ENCODE measurements at regions not wholly inside any gene's neighbourhood (a gene's known extent, or its start where the extent isn't known, plus 50 kb on each side); places are given as distances from the start of the nearest gene placed in this dataset.
"Not testable (repeated sequence)": the region's sequence is repeated elsewhere in the genome, so short reads cannot be mapped to it uniquely, and the experiment has no call there.

DNA sequence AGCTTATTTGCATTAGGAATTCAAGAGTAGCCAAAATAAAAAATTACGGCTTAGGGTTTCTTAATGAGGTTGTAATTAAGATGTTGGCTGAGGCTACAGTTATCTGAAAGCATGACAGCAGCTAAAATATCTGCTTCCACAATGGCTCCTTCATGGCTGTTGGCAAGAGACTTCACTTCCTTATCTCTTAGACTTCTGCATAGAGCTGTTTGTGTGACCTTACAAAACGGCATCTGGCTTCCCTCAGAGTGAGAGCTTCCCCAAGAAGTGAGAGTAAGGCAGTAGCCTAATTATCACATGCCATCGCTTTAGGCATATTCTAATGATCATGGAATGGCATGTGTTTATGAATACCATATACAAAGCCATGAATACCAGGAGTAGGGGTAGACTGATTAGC, 57.6 kb downstream of the CCDC59 start:
- peak; percentile 4 for DNase-seq

DNA sequence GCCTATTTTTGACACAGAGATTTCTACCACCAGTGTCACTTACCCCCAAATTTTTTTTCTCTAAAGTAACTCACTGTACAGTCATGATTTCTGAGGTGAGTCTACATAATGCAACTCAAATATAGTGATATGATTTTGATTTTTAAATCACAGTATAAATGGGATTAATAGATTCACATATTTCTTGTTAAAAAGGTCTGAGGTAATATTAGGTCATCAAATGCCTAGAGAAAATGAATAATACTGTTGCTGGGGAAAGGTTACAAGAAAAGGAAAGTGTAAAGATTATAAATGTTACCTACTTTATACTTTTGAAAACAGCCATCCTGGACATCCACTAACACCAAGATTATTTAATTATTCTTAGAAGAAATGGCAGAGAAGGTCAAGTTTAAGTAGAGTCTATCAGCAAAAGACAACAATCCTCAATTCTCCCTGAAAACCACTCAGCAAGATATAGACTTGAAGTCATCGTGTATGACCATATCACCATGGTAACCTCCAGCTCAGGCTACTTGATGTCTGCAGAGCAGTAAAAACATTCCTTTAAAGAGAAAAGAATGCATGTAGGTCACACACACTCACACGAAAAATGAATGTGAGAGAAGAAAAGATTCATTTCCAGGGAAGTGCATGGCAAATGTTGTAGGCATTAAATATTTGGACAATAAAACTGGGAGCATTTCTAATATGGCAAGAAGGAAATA, 58.7 kb downstream of the CCDC59 start:
- no peak for DNase-seq

DNA sequence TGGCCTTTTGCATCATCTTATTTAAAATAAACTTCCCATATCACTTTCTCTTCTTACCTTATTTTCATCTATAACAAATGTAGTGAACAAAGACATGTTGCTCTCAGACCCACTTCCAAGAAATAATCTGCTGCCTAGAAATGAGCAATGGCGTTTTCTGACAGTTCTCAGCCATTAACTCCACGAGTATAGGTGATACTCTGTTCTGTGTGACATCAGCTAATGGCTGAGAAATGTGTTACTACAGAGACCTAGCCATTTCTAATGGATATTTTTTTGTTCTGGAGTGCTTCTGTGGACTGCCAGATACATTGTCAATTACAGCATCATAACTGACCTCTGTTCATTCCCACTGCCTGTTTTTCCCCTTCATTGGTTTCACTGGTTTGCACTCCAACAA, 67.8 kb downstream of the CCDC59 start:
- no peak for DNase-seq

DNA sequence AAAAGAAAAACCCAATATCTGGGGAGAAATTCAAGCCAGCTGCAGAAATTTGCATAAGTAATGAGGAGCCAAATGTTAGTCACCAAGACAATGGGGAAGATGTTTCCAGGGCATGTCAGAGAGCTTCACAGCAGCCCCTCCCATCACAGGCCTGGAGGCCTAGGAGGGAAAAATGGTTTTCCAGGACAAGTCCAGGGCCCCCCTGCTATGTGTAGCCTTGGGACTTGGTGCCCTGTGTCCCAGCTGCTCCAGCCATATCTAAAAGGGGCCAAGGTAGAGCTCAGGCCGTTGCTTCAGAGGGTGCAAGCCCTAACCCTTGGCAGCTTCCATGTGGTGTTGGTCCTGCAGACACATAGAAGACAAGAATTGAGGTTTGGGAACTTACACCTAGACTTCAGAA, 76.9 kb downstream of the CCDC59 start:
- DNase-seq = not testable (repeated sequence)

DNA sequence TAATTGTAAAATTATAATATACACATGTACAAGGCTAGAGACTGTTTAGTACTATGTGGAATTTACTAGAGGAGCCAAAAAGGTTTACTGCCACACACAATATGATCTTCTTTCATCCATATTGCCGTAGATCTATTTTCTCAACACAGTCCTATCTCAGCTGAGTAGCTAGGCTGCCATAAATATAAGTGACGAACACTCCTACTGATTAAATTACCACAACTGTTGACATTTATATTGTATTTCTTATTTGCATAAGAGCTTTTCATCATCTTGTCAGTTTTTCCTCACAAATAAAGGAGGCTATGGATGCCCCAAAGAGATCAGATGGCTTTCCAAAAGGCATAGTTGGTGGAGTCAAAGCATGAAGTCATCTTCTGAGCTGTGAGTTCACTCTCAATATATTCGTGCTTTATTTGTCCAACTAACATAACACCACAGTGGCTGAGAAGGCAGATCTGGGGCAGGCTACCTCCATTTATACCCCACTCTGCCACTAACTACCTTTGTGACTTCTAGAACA, 78.6 kb downstream of the CCDC59 start:
- DNase-seq = no peak

DNA sequence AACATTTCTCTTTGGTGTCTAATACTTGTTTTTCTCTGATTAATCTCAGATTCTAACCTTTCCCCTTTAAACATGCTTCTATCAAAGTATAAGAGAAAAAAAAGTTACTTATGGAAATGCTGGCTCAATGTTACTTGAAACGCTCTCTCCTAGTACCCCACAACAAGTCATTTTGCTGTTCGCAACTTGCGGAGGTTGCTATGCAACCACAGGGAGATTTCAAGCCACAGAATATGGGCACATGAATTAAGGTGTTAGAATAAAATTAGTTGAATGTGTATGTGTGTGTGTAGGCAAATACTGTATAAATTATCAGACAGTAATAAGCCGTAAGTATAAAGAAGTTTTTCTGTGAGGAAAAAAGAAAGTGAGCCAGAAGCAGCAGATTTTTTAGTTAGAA, 80.6 kb downstream of the CCDC59 start:
- DNase-seq = no peak

DNA sequence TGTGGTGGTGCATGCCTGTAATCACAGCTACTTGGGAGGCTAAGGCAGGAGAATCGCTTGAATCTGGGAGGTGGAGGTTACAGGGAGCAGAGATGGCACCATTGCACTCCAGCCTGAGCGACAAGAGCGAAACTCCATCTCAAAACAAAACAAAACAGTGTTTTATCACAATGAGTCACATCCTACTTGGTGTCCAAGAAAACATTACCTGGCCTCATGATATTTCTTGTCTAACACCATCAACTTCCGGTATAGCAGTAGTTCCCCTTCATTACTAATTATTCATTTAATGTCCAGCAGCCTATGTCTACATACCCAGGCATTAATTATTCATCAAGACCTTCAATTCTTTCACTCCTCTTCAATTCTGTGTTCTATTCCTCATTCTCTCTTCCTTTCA, 115.5 kb downstream of the CCDC59 start:
- DNase-seq = no peak

DNA sequence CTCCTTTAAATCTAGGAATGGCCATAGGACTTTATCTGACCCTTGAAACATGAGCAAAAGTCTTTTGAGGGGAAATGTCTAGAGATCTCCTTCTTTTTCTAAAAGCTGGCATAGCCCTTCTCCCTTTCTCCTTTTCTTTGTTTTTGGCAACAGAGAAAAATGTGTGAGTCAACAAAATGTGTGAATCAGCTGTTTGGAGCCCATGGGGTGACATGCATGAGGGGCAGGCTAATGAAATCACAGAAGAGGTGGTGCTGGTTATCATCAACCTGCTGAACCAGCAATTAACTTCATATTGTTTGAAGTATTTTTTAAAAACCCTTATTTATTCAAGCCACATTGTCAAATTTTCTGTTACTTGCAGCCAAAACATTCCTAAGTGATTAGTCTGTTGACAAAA, 132.3 kb downstream of the CCDC59 start:
- DNase-seq = no peak

DNA sequence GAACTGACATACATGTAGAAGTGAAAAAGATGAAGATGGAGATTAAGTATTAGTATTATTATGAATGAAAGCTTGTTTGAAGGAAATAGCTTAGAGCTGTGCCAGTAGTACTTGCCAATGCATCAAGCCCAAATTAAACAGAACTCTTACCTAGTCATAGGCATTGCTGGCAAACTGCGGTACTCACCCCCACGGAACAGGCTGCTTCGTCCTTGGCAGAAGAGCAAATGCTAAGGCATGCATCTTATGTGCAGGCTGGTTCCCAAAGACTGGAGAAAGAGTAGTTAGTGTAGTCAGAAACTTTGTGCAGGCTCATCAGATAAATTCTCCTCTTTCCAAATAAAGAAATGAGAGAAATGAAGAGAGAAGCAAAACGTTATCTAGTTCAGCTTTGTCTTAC, 134.8 kb downstream of the CCDC59 start:
- DNase-seq = no peak

DNA sequence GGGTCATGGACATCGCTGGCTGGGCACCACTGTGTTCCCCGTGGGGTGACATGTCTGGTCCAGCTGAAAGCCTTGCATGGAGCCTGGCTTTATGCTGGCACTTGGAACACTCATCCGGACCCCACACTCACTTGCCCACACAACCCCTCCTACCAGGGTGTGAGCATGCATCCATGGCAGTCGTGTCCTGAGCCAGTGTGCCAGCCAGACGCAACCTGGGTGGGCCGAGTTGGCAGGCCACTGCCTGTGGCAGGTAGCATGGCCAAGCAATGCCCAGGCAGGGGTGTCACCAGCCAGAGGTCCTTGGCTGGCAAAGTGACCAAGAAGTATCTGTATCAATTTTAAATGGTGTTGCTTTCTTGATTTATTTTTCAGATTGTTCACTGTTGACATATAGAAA, 141.7 kb downstream of the CCDC59 start:
- no peak for DNase-seq

DNA sequence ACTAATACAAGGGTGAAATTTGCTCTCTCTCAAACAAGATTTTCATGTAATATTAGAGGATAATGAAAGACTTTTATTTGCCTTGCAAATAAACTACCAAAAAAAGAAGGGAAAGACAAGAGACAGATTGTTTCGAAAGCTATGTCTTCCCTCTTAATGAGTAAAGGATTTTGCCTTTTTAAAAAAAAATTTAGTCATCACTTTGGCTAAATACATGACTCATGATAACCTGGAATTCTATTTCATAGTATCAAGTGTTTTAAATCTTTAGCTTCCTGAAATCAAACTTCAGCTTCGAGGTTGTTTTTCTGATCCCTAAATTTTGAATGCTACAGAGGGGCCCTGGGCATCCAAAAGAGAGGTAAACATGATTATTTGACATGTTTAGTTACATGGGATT, 144.4 kb downstream of the CCDC59 start:
- no peak for DNase-seq

DNA sequence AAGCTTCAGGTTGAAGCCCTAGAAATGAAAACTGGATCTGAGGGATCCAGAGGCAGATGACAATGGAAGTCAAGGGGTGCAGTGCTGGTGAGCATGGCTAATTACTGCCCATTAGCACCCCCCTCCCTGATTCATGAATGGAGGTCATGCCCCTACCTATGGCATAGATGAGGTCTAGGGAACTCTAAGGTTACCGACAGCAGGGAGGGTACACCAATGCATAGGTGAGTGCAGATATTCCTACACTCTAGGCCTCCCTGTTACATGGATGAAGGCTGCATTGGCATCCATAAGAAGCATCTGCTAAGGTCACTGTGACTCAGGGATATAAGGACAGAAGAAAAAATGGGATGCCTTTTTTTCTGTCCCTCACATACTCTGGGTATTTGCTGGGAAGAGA, 147.3 kb downstream of the CCDC59 start:
- no peak for DNase-seq

DNA sequence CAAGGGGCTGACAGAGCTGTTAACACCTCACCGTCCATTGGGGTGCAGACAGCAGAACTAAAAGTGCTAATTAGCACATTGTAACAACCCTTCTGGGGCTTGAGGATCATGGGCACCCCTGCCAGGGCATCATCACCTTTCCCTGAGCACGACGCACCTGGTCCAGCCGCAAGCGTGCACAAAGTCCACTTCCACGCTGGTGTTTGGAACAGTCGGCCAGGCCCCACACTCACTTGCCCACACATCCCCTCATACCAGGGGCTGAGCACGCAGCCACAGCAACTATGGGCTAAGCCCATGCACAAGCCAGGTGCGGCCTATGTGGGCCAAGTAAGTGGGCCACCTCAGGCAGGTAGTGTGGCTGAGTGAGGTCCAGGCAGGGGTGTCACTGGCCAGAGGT, 148.7 kb downstream of the CCDC59 start:
- DNase-seq = no peak

DNA sequence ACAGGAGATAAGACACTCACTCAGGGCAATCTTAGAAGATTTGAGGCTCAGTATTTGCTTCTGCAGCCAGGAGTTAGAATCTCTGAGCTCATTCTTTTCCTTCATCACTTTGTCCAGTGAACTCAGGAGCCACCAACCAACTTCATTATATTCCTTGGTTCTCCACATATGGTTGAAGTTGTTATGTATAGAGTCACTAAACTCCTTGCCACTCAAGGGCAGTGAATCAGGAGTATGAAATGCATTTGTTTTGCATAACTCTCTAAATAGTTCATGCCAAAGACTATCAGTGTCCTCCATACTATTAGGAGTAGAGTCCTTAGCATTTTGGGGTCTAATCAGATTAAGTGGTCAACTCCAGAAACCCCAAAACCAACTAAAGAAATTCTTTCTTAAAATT, 150.6 kb downstream of the CCDC59 start:
- no peak for DNase-seq

DNA sequence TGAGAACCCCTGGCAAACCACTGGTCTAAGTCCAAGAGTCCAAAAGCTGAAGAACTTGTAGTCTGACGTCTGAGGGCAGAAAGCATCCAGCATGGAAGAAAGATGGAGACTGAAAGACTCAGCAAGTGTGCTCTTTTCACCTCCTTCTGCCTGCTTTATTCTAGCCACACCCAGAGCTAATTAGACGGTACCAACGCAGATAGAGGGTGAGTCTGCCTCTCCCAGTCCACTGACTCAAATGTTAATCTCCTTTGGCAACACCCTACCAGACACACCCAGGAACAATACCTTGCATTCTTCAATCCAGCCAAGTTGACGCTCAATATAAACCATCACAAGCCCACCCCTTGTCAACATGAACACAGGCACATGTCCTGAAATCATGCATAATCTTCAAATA, 155.1 kb downstream of the CCDC59 start:
- DNase-seq = no peak

DNA sequence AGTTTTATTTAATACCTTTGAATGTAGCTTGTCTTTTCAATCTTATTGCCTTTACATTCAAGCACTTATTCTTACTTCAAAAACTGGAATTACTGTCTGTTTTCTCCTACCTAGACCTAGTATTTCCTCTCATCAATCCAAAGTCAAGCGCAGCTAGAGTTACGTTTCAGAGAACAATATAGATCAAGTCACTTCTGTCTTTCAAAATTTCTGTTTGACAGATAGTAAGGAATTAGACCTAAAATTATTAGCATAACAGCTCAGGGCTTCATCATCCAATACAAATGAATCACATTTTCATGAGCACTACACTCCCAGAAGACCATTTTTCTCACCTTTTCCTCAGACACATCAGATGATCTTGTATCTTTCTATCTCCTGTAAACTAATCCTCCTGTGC, 170.6 kb downstream of the CCDC59 start:
- DNase-seq = no peak

DNA sequence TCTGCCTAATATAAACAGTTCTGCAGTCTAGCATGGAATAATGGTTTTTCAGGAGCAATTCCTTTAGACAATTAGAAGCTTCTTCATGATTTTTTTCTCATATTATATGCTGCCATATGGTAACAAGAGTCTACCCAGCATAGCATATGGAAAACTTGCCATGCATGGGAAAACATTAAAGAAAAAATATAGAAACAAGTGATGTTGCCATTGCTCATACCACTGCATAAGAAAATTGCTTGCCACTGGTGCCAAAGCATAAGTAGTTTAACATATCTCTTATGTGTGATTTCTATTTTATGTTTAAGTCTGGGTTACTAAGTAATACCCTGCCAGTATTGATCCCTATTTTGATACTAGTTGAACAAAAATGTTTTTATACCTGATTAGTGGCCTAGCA, 171.2 kb downstream of the CCDC59 start:
- no peak for DNase-seq

DNA sequence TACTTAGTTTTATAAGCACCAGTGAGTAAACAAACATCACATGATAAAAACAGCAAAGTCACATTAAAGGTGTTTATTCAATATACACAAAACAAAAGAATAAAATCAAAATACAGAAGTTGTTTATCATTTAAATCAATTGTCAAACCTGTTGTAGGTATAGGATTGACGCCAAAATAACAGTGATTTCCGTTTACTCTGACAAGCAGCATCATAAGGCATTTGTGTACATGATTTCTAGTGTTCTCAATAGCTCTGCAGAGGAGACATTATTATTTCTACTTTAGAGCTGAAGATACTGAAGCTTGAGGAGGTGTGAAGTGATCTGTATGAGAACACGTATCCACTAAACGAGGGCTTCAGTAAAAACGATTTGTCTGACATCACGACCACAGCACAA, 171.9 kb downstream of the CCDC59 start:
- no peak for DNase-seq

DNA sequence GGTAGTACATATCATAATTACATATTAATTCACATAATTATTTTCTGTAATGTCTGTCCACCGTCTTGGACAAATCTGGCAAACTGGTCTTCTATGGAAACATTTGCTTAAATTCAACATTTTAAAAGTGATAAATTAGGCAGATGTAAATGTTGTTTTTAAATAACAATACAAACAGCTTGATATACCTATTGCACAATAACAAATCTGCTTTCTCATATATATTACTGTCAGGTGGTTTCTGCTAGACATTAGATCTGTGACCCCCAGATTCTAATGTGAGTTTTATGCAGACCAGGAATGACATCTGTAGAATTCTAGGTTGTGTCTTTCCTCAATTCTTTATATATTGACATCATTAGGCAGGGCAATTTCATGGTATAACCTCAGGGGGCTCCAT, 173.3 kb downstream of the CCDC59 start:
- no peak for DNase-seq

DNA sequence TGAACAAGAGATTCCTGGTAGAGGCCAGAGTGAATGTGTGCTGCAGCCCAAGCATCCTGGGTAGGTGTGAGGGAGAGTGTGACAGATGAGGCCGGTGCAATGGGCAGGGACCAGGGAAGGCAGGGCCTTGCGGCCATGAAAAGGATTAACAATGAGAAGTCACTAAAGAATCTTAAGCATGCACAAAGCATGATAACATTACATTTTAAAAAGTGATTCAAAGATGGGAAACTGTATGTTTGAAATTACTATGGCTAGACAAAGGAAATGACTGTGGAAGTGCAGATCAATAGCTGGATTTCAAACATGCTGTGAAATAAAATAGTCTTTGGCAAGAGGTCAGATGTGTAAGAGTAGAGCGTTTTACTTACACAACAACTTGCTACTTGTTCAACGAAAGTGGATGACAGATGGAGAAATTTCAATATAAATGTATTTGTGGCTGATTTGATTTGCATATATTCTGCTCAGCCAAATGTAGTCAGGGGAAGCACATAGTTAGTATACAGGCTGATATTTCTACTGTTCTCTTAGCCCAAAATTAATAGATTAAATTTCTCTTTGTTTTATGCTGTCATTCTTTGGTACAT, 175.5 kb downstream of the CCDC59 start:
- no peak for DNase-seq

DNA sequence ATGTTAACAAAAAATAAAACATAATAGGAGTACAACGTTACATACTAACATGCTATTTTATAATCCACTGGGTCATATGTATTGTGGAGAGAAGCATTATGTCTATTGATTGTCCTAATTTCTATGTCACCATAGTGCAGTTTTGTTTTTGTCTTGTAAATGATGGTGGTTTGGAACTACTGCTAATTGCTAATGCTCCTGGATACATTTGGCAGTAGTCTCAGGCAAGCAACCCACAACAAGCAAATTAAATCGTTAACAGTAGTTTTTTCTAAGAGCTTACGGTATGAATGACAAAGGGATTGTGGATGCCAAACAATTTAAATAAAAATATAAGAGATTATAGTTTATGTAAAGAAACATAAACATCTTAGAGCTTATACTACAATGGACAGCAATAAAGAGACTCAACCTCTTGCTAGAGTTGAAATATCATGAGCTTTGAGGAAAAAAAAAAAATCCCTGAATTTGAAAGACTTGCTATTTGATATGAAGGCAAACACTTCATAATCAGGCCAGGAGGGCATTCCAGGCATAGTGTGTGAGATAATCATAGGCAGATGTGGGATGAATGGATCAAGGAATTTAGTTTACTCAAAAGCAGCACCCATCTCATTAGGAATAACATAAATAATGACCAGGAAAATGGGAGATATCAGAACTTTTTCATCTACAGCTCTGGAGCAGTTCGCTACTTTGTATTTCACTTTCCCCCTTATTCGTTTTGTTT, 181.3 kb downstream of the CCDC59 start:
- DNase-seq = no peak

DNA sequence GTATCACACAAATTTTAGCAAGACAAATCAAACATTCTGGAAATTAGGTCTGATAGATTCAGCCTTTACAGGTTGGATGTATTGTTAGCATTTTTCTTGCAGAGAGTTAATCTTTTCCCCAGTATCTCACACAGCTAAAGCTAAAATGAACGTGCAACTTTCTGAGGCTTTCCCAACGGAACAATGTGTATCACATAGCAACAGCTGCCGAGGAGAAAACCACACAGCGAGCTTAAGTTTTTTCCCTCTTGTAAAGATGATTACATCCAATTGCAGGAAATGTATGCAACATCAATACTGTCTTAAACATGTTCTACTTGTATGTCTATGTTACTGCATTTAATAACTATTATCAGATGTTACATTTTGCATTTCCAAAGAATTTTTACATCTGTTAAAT, 182.2 kb downstream of the CCDC59 start:
- no peak for DNase-seq

DNA sequence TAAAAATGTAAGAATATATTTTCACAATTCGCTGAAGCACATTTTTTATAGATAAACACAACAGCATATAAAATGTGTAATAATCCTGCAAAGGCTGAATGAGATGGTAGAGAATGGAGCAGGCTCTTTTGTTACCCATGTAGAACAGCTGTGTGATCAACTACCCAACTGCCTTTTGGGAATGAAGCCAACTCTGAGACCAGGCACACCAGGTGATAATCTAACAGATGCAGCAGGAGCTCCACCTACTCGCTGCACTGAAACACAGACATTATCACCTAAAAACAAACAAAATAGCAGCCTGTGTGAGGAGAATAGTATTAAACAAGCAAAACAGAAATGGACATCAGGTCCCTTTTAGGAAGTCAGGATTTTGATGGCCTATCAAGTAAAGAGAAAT, 183.3 kb downstream of the CCDC59 start:
- no peak for DNase-seq

DNA sequence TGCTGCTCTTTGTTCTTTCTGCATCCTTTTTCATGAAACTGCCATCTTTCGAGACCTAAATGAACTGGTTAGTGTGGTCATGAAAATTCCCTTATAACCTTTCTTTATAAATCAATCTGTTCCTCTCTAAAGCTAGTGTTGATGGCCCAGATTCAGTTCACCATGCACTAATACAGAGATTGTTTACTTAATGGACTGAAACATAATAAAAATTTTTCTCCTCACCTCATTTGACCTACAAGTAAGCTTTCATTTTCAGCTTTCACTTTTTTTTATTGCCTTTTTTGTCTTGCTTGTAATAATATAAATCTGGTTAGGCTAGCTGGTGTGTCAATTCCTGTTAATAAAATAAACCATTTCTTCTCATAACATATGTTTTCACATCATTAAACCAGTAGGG, 183.8 kb downstream of the CCDC59 start:
- no peak for DNase-seq
